ENCODE measurements at regions not wholly inside any gene's neighbourhood (a gene's known extent, or its start where the extent isn't known, plus 50 kb on each side); places are given as distances from the start of the nearest gene placed in this dataset.

GRCh38 chr12:113581342-113581741 is 109.7 kb upstream of the LHX5 start:
- TF ChIP-seq CTCF (conservative IDR thresholded peaks at IDR 0.05; ENCODE audit: low read depth, low read length) (no peak), EZH2 (IDR thresholded peaks at IDR 0.05; ENCODE audit: borderline replicate concordance, low read depth, low read length, poor library complexity, severe bottlenecking) (no peak)

Measured in A673 (cell line).